ENCODE measurements at regions not wholly inside any gene's neighbourhood (a gene's known extent, or its start where the extent isn't known, plus 50 kb on each side); places are given as distances from the start of the nearest gene placed in this dataset.

GRCh38 chr13:103952183-103952582, 886.0 kb upstream of the SLC10A2 start:
- no peaks in the 10 kb centered on the region for H3F3A ChIP-seq (ENCODE audit: insufficient read depth, low read length)
- H3K9ac ChIP-seq (ENCODE audit: low read length): no peak overlapping the region

DNA sequence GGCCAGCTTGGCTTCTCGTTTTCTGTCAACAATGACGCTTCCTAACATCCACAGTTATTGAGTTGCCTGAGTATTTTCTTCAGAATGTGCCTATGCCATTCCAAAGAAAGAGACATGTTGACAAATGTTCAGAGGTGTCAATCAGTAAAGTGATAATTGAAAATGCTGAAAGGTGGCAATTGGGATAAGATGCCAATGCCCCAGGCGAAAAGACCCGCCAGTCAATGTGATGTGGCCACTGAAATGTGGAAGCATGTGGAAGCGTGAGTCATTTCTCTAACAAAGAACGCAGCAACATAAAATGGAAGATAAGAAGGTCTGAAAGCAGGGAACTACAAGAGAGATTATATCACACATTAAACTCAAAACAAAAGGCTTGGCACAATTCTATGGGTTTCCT, 882.2 kb upstream of the SLC10A2 start:
- Histone ChIP-seq H3K9me3 (ENCODE audit: low read length) (no peaks in the 10 kb centered on the region), H3K27me3 (ENCODE audit: insufficient read depth, low read length) (no peaks in the 10 kb centered on the region), H3K27ac (ENCODE audit: low read depth, low read length, poor library complexity, severe bottlenecking) (no peak overlapping the region), H3K9me2 (ENCODE audit: low read depth, low read length) (no peaks in the 10 kb centered on the region), H3K36me3 (ENCODE audit: insufficient read depth, low read length) (no peaks in the 10 kb centered on the region), H3K79me2 (ENCODE audit: insufficient read depth, low read length) (no peaks in the 10 kb centered on the region), H3F3A (ENCODE audit: insufficient read depth, low read length) (no peaks in the 10 kb centered on the region), H3K4me3 (ENCODE audit: low read depth, low read length, poor library complexity, severe bottlenecking) (no peak overlapping the region), H3K4me2 (ENCODE audit: low read length) (no peak overlapping the region), H4K20me1 (ENCODE audit: insufficient read depth, low read length) (no peaks in the 10 kb centered on the region), H3K9ac (ENCODE audit: low read length) (no peak overlapping the region), H2AFZ (ENCODE audit: low read length) (no peak overlapping the region), H3K4me1 (ENCODE audit: insufficient read depth, low read length, severe bottlenecking) (no peaks in the 10 kb centered on the region)
- no peak for TF ChIP-seq EZH2 (IDR thresholded peaks at IDR 0.05; ENCODE audit: borderline replicate concordance, low read length)
- no peak for TF ChIP-seq CTCF (IDR thresholded peaks at IDR 0.05; ENCODE audit: low read length)

More at GRCh38 chr13:103952183-103952582, 886.0 kb upstream of the SLC10A2 start:
- Histone ChIP-seq H3K4me2 (ENCODE audit: low read length) (no peak overlapping the region), H3K4me1 (ENCODE audit: insufficient read depth, low read length, severe bottlenecking) (no peaks in the 10 kb centered on the region), H3K36me3 (ENCODE audit: insufficient read depth, low read length) (no peaks in the 10 kb centered on the region), H3K4me3 (ENCODE audit: low read depth, low read length, poor library complexity, severe bottlenecking) (no peak overlapping the region), H3K9me3 (ENCODE audit: low read length) (no peaks in the 10 kb centered on the region), H4K20me1 (ENCODE audit: insufficient read depth, low read length) (no peaks in the 10 kb centered on the region), H3K27me3 (ENCODE audit: insufficient read depth, low read length) (no peaks in the 10 kb centered on the region), H2AFZ (ENCODE audit: low read length) (no peak overlapping the region), H3K79me2 (ENCODE audit: insufficient read depth, low read length) (no peaks in the 10 kb centered on the region), H3K27ac (ENCODE audit: low read depth, low read length, poor library complexity, severe bottlenecking) (no peak overlapping the region), H3K9me2 (ENCODE audit: low read depth, low read length) (no peaks in the 10 kb centered on the region)
- TF ChIP-seq EZH2 (IDR thresholded peaks at IDR 0.05; ENCODE audit: borderline replicate concordance, low read length): no peak
- TF ChIP-seq CTCF (IDR thresholded peaks at IDR 0.05; ENCODE audit: low read length): no peak

GRCh38 chr13:103945836-103946235, 879.6 kb upstream of the SLC10A2 start:
- Histone ChIP-seq H3F3A (ENCODE audit: insufficient read depth, low read length) (no peaks in the 10 kb centered on the region), H3K9ac (ENCODE audit: low read length) (no peak overlapping the region), H3K9me3 (ENCODE audit: low read length) (no peaks in the 10 kb centered on the region), H2AFZ (ENCODE audit: low read length) (no peak overlapping the region), H3K27ac (ENCODE audit: low read depth, low read length, poor library complexity, severe bottlenecking) (no peak overlapping the region), H4K20me1 (ENCODE audit: insufficient read depth, low read length) (no peaks in the 10 kb centered on the region), H3K4me1 (ENCODE audit: insufficient read depth, low read length, severe bottlenecking) (no peaks in the 10 kb centered on the region), H3K4me2 (ENCODE audit: low read length) (no peak overlapping the region), H3K79me2 (ENCODE audit: insufficient read depth, low read length) (no peaks in the 10 kb centered on the region), H3K36me3 (ENCODE audit: insufficient read depth, low read length) (no peaks in the 10 kb centered on the region), H3K9me2 (ENCODE audit: low read depth, low read length) (no peaks in the 10 kb centered on the region; the same call in 1 of the 2 replicates), H3K4me3 (ENCODE audit: low read depth, low read length, poor library complexity, severe bottlenecking) (no peak overlapping the region), H3K27me3 (ENCODE audit: insufficient read depth, low read length) (no peaks in the 10 kb centered on the region)
- TF ChIP-seq CTCF (IDR thresholded peaks at IDR 0.05; ENCODE audit: low read length) (no peak), EZH2 (IDR thresholded peaks at IDR 0.05; ENCODE audit: borderline replicate concordance, low read length) (no peak)
